K562 (cell line): ENCODE measurements at regions not wholly inside any gene's neighbourhood (a gene's known extent, or its start where the extent isn't known, plus 50 kb on each side); places are given as distances from the start of the nearest gene placed in this dataset.

Experiments used
- ATAC-seq: fragments of 200-7000 bp; cut with Tn5 transposase; 3 replicates; pipeline ENCODE4 v1.9.1; 2020; ENCODE audit warnings: moderate library complexity
- BruUV-seq: library from RNA; stranded (reverse); fragments of 400-500 nt; replicated peaks from 2 replicates; lab custom pipeline; 2021; lab: Mats Ljungman, UMichigan
- CTCF ChIA-PET: fragments of 300-600 bp; formaldehyde crosslinking; extraction: SDS; loops from one replicate; lab custom pipeline; 2021; ENCODE audit warnings: low intra/inter-chr PET ratio; lab: Yijun Ruan, JAX
- POLR2A ChIA-PET: fragments of 300-600, 350-650 bp; sonication (Branson Sonifier 250); formaldehyde crosslinking; extraction: SDS; loops from one replicate; lab custom pipeline; 2021; ENCODE audit warnings: antibody characterized with exemption, inconsistent platforms; lab: Yijun Ruan, JAX
- DNase-seq, 4 experiments: peaks; one replicate each; pipeline versions ENCODE4 v3.0.0 to v3.0.0-alpha.2; 2011 to 2018; ENCODE audit warnings: low spot score in 3 of 4, mixed read lengths in 3 of 4; ENCODE audit errors: extremely low read depth in 1 of 4
- FAIRE-seq: peaks from 2 replicates; lab custom pipeline; 2011; peaks lifted over from hg19 to GRCh38; lab: Jason Lieb, UNC
- H2AFZ ChIP-seq: 2 replicates; pipeline ENCODE4 v1.6.0; 2011; ENCODE audit warnings: low read depth, low read length, control low read depth, inconsistent platforms
- H3K27ac ChIP-seq: fragments of 200-600 bp; 3 replicates; pipeline ENCODE4 v1.8.0; 2011; ENCODE audit warnings: low read depth, mild to moderate bottlenecking, control low read depth, inconsistent platforms, low read length, moderate library complexity, mixed read lengths; ENCODE audit errors: extremely low read depth
- H3K27me3 ChIP-seq, 2 experiments: fragments of 300-600 bp in 1 of 2; 2 replicates in 1 of 2; 3 replicates in 1 of 2; pipeline versions ENCODE4 v1.6.0 to v1.8.0; 2011; ENCODE audit warnings: inconsistent platforms in 2 of 2, low read length in 2 of 2, mild to moderate bottlenecking in 1 of 2, mixed read lengths in 1 of 2, moderate library complexity in 1 of 2; ENCODE audit not compliant: control insufficient read depth in 2 of 2, insufficient read depth in 2 of 2
- H3K36me3 ChIP-seq: fragments of 300-600 bp; 3 replicates; pipeline ENCODE4 v1.8.0; 2011; ENCODE audit warnings: mild to moderate bottlenecking, low read length, inconsistent platforms; ENCODE audit not compliant: control insufficient read depth, insufficient read depth
- H3K4me1 ChIP-seq, 2 experiments: fragments of 200-600 bp in 1 of 2; replicated peaks in 1 of 2; 2 replicates in 1 of 2; 3 replicates in 1 of 2; pipeline versions ENCODE4 v1.5.1 to v1.8.0; 2011; ENCODE audit warnings: inconsistent platforms in 2 of 2, low read length in 2 of 2, mild to moderate bottlenecking in 1 of 2, mixed read lengths in 1 of 2, moderate library complexity in 1 of 2; ENCODE audit not compliant: control insufficient read depth in 2 of 2, insufficient read depth in 2 of 2
- H3K4me2 ChIP-seq: 2 replicates; pipeline ENCODE4 v1.6.1; 2011; ENCODE audit warnings: low read length, control low read depth, inconsistent platforms, mixed read lengths; ENCODE audit not compliant: insufficient read depth
- H3K4me3 ChIP-seq: fragments of 200-600 bp; sonication (generic), shearing (Covaris generic); 2 replicates; pipeline ENCODE4 v1.5.1; 2016; ENCODE audit warnings: control low read depth, inconsistent platforms
- H3K79me2 ChIP-seq: fragments of 200-600 bp; 3 replicates; pipeline ENCODE4 v1.8.0; 2011; ENCODE audit warnings: low read length, inconsistent platforms; ENCODE audit not compliant: control insufficient read depth, insufficient read depth
- H3K9ac ChIP-seq, 2 experiments: 2 replicates each; pipeline versions ENCODE4 v1.6.0 to v1.6.1; 2011; ENCODE audit warnings: low read depth in 2 of 2, low read length in 2 of 2, control low read depth in 1 of 2, inconsistent platforms in 1 of 2, mild to moderate bottlenecking in 1 of 2, mixed read lengths in 1 of 2; ENCODE audit not compliant: insufficient read depth in 1 of 2
- H3K9me1 ChIP-seq: one replicate; pipeline ENCODE4 v1.6.0; 2011; ENCODE audit warnings: inconsistent platforms, mild to moderate bottlenecking, low read length, moderate library complexity; ENCODE audit not compliant: control insufficient read depth, insufficient read depth
- H3K9me3 ChIP-seq: replicated peaks from 2 replicates; pipeline ENCODE4 v1.5.1; 2011; ENCODE audit warnings: low read depth, low read length, inconsistent platforms; ENCODE audit not compliant: control insufficient read depth, insufficient read depth
- H4K20me1 ChIP-seq: replicated peaks from 2 replicates; pipeline ENCODE4 v1.6.1; 2011; ENCODE audit warnings: low read length, inconsistent platforms, mixed read lengths; ENCODE audit not compliant: control insufficient read depth, insufficient read depth
- BMI1 ChIP-seq: fragments of 150-350 bp; IDR thresholded peaks from 2 replicates; pipeline ENCODE4 v1.6.1; 2014; ENCODE audit warnings: low read length
- GABPA ChIP-seq: fragments of 200-800 bp; sonication (Bioruptor generic); conservative IDR thresholded peaks from 2 replicates; pipeline ENCODE4 v1.6.1; 2016; ENCODE audit warnings: low read depth, missing genetic modification characterization, missing compliant biosample characterization
- GATAD2A ChIP-seq: fragments of 450-650 bp; IDR thresholded peaks from 2 replicates; pipeline ENCODE4 v1.6.1; 2017
- KDM2B ChIP-seq: fragments of 250-450 bp; sonication (Bioruptor Pico); IDR thresholded peaks from 2 replicates; pipeline ENCODE4 v1.8.0; 2021; ENCODE audit warnings: mild to moderate bottlenecking, moderate library complexity
- LARP7 ChIP-seq: fragments of 450-650 bp; IDR thresholded peaks from 2 replicates; pipeline ENCODE4 v1.6.1; 2016
- NCOA2 ChIP-seq, 2 experiments: fragments of 450-650 bp; IDR thresholded peaks; 2 replicates each; pipeline ENCODE4 v1.6.1; 2018; ENCODE audit warnings: mild to moderate bottlenecking in 2 of 2, moderate library complexity in 1 of 2; ENCODE audit not compliant: partially characterized antibody in 2 of 2
- TGIF2 ChIP-seq: sonication (generic); formaldehyde crosslinking; IDR thresholded peaks from 2 replicates; pipeline ENCODE4 v1.8.1; 2022; ENCODE audit warnings: mild to moderate bottlenecking, missing genetic modification reagents, moderate library complexity
- U2AF1 ChIP-seq: fragments of 200-400 bp; formaldehyde crosslinking; optimal IDR thresholded peaks from 2 replicates; pipeline ENCODE3; 2017; ENCODE audit warnings: mild to moderate bottlenecking, low read depth, low read length, moderate library complexity
- ZNF133 ChIP-seq: fragments of 250-450 bp; sonication (Bioruptor Pico); IDR thresholded peaks from 2 replicates; pipeline ENCODE4 v1.4.0; 2020; ENCODE audit warnings: mild to moderate bottlenecking
- WGBS: fragments of 100-300 bp; shearing (Covaris generic); methylation state at CpG from one replicate; pipeline ENCODE4 v1.1.6; 2016; ENCODE audit warnings: low coverage, mixed read lengths; ENCODE audit not compliant: insufficient coverage; ENCODE audit errors: missing lambda C conversion rate; 5-methylcytosine and 5-hydroxymethylcytosine counted together
- in situ Hi-C: fragments of 300-500 bp; cut with MboI; formaldehyde crosslinking; loops from 4 replicates; pipeline ENCODE4 v1.15.0; 2018; ENCODE audit warnings: inconsistent platforms, mixed read lengths
- intact Hi-C: fragments of 100-400 bp; cut with micrococcal nuclease; formaldehyde crosslinking; loops from 2 replicates; pipeline ENCODE4 v1.14.2; 2022

- ChIA-PET POLR2A (no interaction called here), CTCF (interaction anchor here (1.5 kb wide), 1 partner anchor 66 kb away, joined by 3 read pairs; no protein-coding TSS in a partner anchor)
- H3K9me1 ChIP-seq, result peaks cover 3% of the 10 kb centered on the region
- no peaks in the 10 kb centered on the region for H3K79me2 ChIP-seq
- no TSS peak for BruUV-seq
- no peak overlapping the region for H3K27ac ChIP-seq
- H3K27me3 ChIP-seq, result peaks cover 27 to 62% of the 10 kb centered on the region in 2 experiments
- FAIRE-seq (no peak), ATAC-seq (no peak), DNase-seq (no peak)
- no peak overlapping the region for H3K4me3 ChIP-seq
- H3K4me1 ChIP-seq, result peaks cover 3% of the 10 kb centered on the region in 2 experiments; a peak in 1 of 5 replicates
- H2AFZ ChIP-seq, result no peak overlapping the region
- in situ Hi-C loops, result no loop called here
- no peaks in the 10 kb centered on the region for H3K36me3 ChIP-seq
- no peak for TF ChIP-seq GATAD2A
- no peak for TF ChIP-seq ZNF133 (CRISPR knock-in tag)
- TF ChIP-seq NCOA2 (IDR thresholded peaks at IDR 0.05; ENCODE audit: partially characterized antibody in 2 of 2), result no peak
- no peak for TF ChIP-seq TGIF2 (CRISPR knock-in tag)
- no peak for TF ChIP-seq BMI1
- TF ChIP-seq GABPA (tag), result no peak
- no peak for TF ChIP-seq U2AF1
- no peak overlapping the region for H3K9ac ChIP-seq
- H3K4me2 ChIP-seq, result no peak overlapping the region
- no peaks in the 10 kb centered on the region for H3K9me3 ChIP-seq
- H4K20me1 ChIP-seq, result no peaks in the 10 kb centered on the region
- intact Hi-C loops, result no loop called here
- WGBS, result 19% methylated on average over 11 of the region's 11 CpGs
Observed at GRCh38 chr2:105180491-105180972, 61.0 kb upstream of the GPR45 start.

- H3K4me3 ChIP-seq, result no peak overlapping the region
- no peak overlapping the region for H3K9ac ChIP-seq
- no peaks in the 10 kb centered on the region for H3K36me3 ChIP-seq
- DNase-seq (no peak), FAIRE-seq (no peak), ATAC-seq (no peak)
- no peak overlapping the region for H3K4me2 ChIP-seq
- H3K9me3 ChIP-seq, result no peaks in the 10 kb centered on the region
- no TSS peak for BruUV-seq
- H3K4me1 ChIP-seq, result peaks cover 3% of the 10 kb centered on the region in 2 experiments; a peak in 1 of 5 replicates
- no peak overlapping the region for H3K27ac ChIP-seq
- H2AFZ ChIP-seq, result no peak overlapping the region
- no peaks in the 10 kb centered on the region for H3K79me2 ChIP-seq
- CTCF ChIA-PET, result no interaction called here
- no peaks in the 10 kb centered on the region for H4K20me1 ChIP-seq
- in situ Hi-C loops (no loop called here), intact Hi-C loops (no loop called here)
- POLR2A ChIA-PET, result no interaction called here
- WGBS, result 4% methylated on average over 6 of the region's 6 CpGs
- H3K27me3 ChIP-seq, result peaks cover 31 to 62% of the 10 kb centered on the region in 2 experiments
- peaks cover 3% of the 10 kb centered on the region for H3K9me1 ChIP-seq
- TF ChIP-seq LARP7 (no peak), KDM2B (no peak)
Observed at GRCh38 chr2:105181282-105181681, 60.3 kb upstream of the GPR45 start.
